HG02938 (cell line): ENCODE measurements at regions not wholly inside any gene's neighbourhood (a gene's known extent, or its start where the extent isn't known, plus 50 kb on each side); places are given as distances from the start of the nearest gene placed in this dataset.

ENCODE experiments used
- ATAC-seq: cut with Tn5 transposase; IDR thresholded peaks from one replicate; pipeline ENCODE4 v1.9.1; 2021; ENCODE audit warnings: mild to moderate bottlenecking, moderate library complexity; ENCODE audit not compliant: unreplicated experiment

DNA sequence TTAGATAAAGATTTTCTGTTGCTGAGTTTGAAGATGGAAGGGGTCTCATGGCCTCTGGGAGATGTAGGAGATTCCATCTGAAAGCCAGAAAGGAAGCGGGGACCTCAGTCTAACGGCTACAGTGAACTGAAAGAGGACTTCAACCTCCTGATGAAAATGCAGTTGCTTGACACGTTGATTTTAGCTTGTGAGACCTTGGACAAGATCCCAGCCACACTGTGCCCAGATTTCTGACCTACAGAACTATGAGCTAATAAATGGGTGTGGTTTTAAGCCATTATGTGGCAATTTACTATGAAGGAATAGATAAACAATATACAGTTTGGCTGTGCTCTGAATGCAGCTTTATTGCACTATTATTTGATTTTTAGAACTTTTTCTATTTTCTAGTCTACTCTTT lies 342.3 kb upstream of the SEMA3D start:
- ATAC-seq = no peak

DNA sequence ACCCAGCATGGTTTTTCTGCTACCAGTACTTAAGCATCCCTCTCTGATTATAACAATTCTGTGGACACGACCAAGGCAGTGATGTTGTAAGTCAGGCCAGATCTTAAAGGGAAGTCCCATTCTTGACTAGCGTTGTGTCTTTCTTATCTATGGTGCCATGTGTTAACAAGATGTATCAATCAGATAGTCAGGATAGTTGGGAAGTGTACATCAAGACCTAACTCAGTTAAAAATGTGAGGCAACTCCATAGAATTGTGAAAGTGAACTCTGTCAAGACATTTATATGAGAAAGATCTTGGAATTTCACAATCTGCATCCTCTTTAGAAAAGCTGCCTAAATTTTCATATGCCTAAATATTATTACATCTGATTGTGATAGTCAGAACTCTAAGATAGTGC lies 341.7 kb upstream of the SEMA3D start:
- ATAC-seq = no peak

- ATAC-seq = no peak
These were observed 338.8 kb upstream of the SEMA3D start for GRCh38 chr7:85525676-85526075.

GRCh38 chr7:85522070-85522469 lies 335.2 kb upstream of the SEMA3D start:
- no peak for ATAC-seq

- no peak for ATAC-seq
These were observed 334.3 kb upstream of the SEMA3D start for GRCh38 chr7:85521108-85521694.

DNA sequence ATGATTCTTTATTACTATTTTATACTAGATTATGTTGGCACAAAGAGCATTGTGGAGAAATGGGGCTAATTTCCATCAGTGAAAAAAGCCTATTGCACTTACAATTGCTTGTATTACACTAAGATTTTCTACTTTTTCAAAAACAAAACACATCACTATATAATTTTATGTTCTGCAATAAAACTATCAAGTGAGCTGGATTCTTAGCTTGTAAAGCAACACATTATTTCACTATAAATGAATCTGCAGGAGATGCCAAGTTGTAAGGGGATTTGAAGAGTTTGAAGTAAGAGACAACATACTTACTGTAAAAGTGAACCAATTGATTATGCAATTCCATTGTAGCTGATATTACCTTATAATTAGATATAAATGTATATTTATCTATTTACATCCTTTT lies 333.3 kb upstream of the SEMA3D start:
- no peak for ATAC-seq

DNA sequence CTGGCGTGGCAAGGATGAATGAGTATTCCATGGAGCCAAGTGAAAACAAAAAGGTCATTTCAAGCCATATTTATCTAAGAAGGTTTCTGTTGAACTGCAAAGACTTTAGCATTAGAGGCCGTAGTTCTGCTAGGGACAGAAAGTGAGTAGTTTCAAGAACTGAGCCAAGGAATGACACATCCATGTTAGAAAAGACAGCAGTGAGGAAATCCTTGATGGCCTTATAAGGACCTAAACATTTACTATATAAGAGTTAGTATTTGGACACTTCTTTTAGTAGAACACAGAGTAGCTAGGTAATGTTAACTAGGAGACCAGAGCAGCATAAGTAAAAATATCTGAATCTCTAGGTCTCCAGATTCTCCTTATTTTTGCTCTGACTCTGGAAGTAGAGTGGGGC lies 329.8 kb upstream of the SEMA3D start:
- ATAC-seq = no peak

DNA sequence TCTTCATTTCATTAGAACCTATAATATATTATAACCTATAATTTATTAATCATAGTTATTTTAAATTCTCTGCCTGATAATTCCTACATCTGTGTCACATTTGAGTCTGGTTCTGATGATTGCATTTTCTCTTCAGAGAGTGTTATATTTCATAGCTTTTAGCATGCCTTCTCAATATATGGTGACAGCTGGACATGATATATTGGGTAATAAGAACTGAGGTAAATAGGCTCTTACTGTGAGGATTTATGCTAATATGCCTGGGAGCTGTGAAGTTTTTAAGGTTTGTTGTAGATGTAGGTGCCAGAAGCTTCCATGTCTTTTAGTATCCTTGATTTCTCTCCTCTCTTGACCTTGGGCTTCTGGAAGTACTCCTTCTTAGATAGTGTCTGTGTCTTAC lies 325.9 kb upstream of the SEMA3D start:
- no peak for ATAC-seq

DNA sequence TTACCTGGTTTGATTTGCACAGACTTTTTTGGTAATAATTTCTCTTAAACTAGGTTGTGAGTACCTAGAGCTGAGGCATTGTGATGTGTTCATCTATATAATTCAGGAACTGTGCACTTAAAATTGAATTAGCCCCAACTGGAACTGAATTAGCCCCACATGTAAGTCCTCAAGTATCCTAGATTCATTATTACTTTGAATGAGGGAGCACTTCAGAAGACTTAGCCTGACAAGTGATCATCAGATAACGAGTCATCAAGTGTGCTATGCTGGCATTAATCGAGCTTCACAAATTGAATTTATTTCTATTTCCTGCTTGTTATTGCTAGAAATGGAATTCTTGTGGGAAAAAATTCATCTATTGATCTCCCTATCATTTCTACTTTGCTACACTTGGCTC lies 323.4 kb upstream of the SEMA3D start:
- no peak for ATAC-seq

- ATAC-seq = no peak
These were observed 322.6 kb upstream of the SEMA3D start for GRCh38 chr7:85509476-85509875.

DNA sequence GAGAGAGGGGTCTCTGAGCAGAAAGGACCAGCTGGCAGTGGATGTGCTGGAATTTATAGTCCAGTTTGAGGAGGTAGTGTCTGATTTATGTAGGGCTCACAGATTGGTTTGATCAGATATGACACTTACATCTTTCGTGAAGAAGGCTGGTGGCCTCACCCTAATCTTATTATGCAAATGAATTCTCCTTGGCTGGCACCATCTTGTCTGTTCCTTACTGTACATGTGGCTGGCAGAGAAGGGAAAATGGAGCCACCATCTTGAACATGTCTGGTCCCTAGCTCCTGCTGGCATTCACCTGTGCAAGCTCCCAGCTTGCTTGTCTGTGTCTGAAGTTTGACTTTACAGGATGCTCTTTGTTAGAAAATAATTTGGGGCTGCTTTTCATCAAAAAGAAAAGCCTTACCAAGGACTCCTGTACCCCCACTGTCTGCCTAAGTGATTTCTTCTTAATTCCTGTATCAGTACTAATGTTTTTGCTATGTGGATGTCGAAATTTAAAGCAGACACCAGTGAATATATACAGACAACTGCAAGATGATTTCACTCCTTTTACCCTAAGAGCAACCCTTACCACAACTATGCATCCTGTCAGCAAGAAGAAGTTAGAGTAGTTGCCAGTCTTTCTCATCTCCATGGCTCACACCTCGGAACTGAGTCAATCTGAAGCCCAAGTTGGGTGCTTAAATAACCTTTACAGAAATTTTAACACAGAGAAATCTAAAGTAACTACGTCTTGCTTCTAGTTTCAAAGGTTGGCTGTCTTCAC lies 322.0 kb upstream of the SEMA3D start:
- no peak for ATAC-seq

- ATAC-seq = no peak
These were observed 311.2 kb upstream of the SEMA3D start for GRCh38 chr7:85498031-85498430.

GRCh38 chr7:85489498-85489897 lies 302.6 kb upstream of the SEMA3D start:
- ATAC-seq = no peak

- ATAC-seq = no peak
These were observed 301.6 kb upstream of the SEMA3D start for GRCh38 chr7:85488406-85488805.

GRCh38 chr7:85483177-85483576 lies 296.3 kb upstream of the SEMA3D start:
- ATAC-seq = no peak

GRCh38 chr7:85480666-85481065 lies 293.8 kb upstream of the SEMA3D start:
- ATAC-seq = no peak

DNA sequence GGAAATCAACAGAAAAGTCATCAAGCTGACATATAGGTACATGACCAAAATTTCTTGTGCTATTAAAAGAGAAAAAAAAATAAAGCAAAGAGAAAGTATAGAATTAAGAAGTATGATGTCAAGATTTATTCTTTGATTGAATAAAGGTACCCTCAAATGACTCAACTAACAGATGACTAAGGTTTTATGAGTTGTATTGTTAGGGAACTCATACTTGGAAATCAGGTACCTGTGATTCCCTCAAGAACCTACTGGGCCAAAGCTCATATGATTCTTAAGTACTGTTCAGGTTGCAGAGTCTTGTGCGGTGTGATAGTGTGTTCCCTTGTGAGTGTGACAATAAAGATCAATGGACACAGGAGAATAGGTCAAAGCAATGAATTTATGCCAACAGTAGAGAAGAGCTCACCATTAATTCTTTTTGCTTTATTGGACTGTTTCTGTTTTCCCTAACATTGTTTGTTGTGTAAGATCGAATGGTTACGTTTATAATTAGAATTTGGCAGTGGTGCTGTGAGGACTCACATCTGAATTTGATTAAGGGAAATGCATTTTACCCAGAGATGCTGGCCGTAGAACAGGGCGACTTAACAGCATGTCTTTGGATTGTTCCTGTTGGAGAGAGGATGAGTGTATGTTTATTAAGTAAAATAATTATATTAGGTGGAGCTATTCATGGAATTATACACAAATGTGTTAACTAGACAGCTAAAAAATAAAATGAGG lies 293.2 kb upstream of the SEMA3D start:
- no peak for ATAC-seq

DNA sequence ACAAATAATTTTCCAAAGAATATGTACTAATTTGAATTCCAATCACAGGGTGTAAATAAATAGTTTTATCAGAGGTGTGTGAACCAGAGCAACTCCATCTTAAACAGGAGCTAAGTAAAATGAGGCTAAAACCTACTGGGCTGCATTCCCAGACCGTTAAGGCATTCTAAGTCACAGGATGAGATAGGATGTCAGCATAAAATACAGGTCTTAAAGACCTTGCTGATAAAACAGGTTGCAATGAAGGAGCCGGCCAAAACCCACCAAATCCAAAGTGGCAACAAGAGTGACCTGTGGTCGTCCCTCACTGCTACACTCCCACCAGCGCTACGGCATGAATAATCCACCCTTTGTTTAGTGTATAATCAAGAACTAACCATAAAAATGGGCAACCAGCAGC lies 291.7 kb upstream of the SEMA3D start:
- ATAC-seq = no peak

GRCh38 chr7:85475476-85475875 lies 288.6 kb upstream of the SEMA3D start:
- ATAC-seq = no peak

DNA sequence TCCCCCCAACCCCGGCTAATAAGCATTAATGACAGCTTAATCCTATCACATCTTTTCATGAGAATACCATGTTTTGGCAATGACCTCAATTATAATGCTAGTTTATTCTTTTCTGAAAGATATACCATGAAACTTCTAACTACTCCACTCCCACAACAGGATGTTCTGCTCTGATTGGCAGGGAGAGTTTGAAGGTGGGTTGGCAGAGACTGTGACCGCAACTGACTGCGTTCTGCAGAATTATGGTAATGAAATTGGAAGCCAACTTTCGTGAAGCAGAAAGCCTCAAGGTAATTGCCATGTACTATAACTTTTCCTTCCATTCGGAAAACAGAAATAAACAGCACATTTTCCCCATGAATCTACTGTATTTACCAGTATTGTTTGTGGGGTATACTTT lies 288.2 kb upstream of the SEMA3D start:
- no peak for ATAC-seq

DNA sequence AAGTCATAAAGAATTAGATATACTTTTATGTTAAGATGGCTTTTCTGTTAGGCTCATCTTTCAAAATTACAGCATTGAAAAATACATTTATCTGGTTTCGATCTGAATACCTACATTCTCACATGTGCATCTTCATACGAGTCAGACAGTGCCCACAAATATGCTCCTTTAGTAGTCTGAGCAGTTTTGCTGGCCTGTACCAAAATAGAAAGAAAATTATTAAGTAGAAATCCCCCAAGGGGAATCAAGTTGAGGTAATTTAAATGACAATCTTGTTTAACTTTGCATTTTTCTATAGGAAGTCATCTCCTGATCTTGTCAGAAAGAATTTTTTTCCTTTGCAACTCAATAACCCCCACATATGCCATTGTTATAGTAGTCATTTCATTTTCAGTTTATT lies 287.4 kb upstream of the SEMA3D start:
- peak; percentile 86 for ATAC-seq

GRCh38 chr7:85471740-85472139 lies 284.9 kb upstream of the SEMA3D start:
- ATAC-seq = peak; percentile 44
